Parathyroid adenoma (tissue), 2 donors: ENCODE measurements at regions not wholly inside any gene's neighbourhood (a gene's known extent, or its start where the extent isn't known, plus 50 kb on each side); places are given as distances from the start of the nearest gene placed in this dataset.
A peak's percentile ranks its signal among the peaks of the same experiment; 100 is the strongest.

Source experiments
- H2AFZ ChIP-seq: fragments of 300-600 bp; sonication (generic); one replicate; pipeline ENCODE4 v1.7.0; 2017; ENCODE audit warnings: antibody characterized with exemption, mild to moderate bottlenecking
- H3K27ac ChIP-seq: fragments of 300-600 bp; sonication (generic); one replicate; pipeline ENCODE4 v1.7.0; 2017
- H3K27me3 ChIP-seq: fragments of 300-600 bp; sonication (generic); one replicate; pipeline ENCODE4 v1.7.0; 2017; ENCODE audit warnings: low read length; ENCODE audit not compliant: control insufficient read depth, insufficient read depth
- H3K36me3 ChIP-seq: fragments of 300-600 bp; sonication (generic); one replicate; pipeline ENCODE4 v1.7.0; 2017; ENCODE audit warnings: low read length; ENCODE audit not compliant: control insufficient read depth, insufficient read depth
- H3K4me1 ChIP-seq: fragments of 300-600 bp; sonication (generic); one replicate; pipeline ENCODE4 v1.7.0; 2017; ENCODE audit warnings: control low read depth
- H3K4me2 ChIP-seq: fragments of 300-600 bp; sonication (generic); one replicate; pipeline ENCODE4 v1.7.0; 2017; ENCODE audit warnings: low read length
- H3K4me3 ChIP-seq: fragments of 300-600 bp; sonication (generic); one replicate; pipeline ENCODE4 v1.7.0; 2017; ENCODE audit warnings: low read depth, low read length
- H3K79me2 ChIP-seq: fragments of 300-600 bp; sonication (generic); one replicate; pipeline ENCODE4 v1.7.0; 2017; ENCODE audit warnings: control low read depth
- H3K9ac ChIP-seq: fragments of 300-600 bp; sonication (generic); one replicate; pipeline ENCODE4 v1.7.0; 2017; ENCODE audit warnings: mild to moderate bottlenecking
- H3K9me3 ChIP-seq: fragments of 300-600 bp; sonication (generic); one replicate; pipeline ENCODE4 v1.7.0; 2017; ENCODE audit warnings: low read length; ENCODE audit not compliant: control insufficient read depth
- TF ChIP-seq, protein P1 (sequence below): fragments of 300-600 bp; sonication (generic); IDR thresholded peaks from one replicate; pipeline ENCODE4 v1.7.0; 2017; ENCODE audit warnings: antibody characterized with exemption, mild to moderate bottlenecking
- donor health status: primary hyperparathyroidism.

DNA sequence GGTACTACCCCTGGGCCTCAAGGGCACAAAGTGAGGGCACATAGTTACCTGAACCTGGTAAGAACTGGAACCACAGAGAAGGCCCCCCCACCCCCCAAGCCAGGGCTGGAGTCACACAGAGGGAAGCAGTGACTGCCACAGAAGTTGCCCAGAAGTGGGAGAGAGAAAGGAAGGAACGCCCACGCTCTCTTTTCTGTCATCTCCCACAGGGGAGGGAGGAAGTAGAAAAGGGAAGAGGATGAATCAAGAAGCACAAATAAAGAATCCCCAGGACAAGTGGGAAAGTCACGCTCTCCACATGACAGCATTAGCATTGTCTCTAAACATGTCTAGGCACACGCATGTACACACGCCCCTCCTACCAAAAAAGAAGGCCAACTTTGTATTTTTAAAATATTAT, 114.7 kb upstream of the FRMD4B start:
- Histone ChIP-seq H3K9ac (no peak overlapping the region), H3K4me2 (no peak overlapping the region), H3K79me2 (no peaks in the 10 kb centered on the region), H3K27me3 (no peaks in the 10 kb centered on the region), H3K27ac (peak overlapping the region; percentile 44), H3K4me3 (no peak overlapping the region), H3K4me1 (no peaks in the 10 kb centered on the region), H2AFZ (no peak overlapping the region), H3K9me3 (no peaks in the 10 kb centered on the region), H3K36me3 (no peaks in the 10 kb centered on the region)
- TF ChIP-seq, protein P1, sequence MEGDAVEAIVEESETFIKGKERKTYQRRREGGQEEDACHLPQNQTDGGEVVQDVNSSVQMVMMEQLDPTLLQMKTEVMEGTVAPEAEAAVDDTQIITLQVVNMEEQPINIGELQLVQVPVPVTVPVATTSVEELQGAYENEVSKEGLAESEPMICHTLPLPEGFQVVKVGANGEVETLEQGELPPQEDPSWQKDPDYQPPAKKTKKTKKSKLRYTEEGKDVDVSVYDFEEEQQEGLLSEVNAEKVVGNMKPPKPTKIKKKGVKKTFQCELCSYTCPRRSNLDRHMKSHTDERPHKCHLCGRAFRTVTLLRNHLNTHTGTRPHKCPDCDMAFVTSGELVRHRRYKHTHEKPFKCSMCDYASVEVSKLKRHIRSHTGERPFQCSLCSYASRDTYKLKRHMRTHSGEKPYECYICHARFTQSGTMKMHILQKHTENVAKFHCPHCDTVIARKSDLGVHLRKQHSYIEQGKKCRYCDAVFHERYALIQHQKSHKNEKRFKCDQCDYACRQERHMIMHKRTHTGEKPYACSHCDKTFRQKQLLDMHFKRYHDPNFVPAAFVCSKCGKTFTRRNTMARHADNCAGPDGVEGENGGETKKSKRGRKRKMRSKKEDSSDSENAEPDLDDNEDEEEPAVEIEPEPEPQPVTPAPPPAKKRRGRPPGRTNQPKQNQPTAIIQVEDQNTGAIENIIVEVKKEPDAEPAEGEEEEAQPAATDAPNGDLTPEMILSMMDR: no peak

DNA sequence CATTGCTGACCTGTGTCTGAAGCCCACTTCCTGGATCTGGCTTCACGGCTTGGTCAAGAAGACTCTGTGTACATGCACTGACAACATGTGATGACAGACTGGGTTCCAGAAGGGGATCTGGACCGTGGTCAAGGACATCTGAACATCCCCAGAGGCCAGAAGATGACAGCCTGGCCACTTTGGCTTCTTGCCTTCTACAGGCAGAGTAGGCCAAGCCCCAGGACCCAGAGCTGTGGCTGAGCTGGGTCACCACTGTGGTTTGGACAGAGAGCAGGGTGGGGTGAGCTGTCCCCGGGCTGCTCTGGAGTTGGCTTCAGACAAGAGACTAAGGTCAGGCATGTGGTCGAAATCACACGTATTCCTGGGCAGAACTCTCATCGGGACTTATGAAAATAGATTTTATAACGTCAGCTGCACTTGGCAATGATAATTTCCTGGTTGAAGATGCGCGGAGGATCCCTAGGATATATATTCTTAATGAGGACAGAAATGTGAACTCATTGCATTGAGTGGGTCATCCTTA, 114.1 kb upstream of the FRMD4B start:
- Histone ChIP-seq H3K27me3 (no peaks in the 10 kb centered on the region), H3K9ac (no peak overlapping the region), H3K4me1 (no peaks in the 10 kb centered on the region), H3K79me2 (no peaks in the 10 kb centered on the region), H3K4me2 (no peak overlapping the region), H3K9me3 (no peaks in the 10 kb centered on the region), H2AFZ (no peak overlapping the region), H3K4me3 (no peak overlapping the region), H3K27ac (peak overlapping the region; percentile 44), H3K36me3 (no peaks in the 10 kb centered on the region)
- TF ChIP-seq, protein P1: no peak

DNA sequence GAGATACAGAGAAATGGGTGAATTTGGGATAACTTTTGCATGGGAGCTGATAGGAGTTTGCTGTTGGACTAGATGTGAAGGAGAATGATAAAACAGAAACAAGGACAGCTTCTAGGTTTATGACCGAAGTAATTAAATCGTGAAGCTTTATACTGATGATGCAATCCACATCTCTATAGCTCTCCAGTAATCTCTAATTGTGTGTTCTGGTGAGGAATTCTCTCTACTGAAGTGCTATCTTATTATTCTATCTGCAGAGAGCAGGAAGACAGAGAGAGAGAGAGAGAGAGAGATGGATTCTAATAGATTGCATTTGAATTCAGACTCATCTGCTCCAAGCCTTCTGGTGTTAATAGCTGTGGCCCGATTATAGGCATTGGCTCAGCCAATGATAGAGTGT, 113.5 kb upstream of the FRMD4B start:
- TF ChIP-seq, protein P1: no peak

DNA sequence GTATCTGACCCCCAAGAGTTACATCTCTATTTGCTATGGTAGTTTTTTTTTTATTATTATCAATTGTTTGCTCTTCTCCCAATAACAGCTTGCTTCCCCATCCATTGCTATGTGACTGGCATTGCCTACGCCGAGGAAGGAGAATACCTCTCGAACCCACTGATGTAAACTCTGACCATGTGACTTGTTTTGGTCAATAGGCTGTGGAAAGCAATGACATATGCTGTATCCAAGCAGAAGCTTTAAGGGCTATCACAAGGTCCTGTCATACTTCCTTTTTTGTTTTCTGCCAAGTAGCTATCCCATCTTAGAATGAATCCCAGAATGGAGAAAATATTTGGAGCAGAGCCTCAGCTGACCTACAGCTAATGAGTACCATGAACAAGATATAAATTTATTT, 111.0 kb upstream of the FRMD4B start:
- H3K36me3 ChIP-seq: no peaks in the 10 kb centered on the region
- H3K79me2 ChIP-seq: no peaks in the 10 kb centered on the region

More for the DNA sequence above, 113.5 kb upstream of the FRMD4B start:
- Histone ChIP-seq H3K4me2 (no peak overlapping the region), H3K4me3 (no peak overlapping the region), H3K9ac (no peak overlapping the region), H2AFZ (no peak overlapping the region), H3K36me3 (no peaks in the 10 kb centered on the region), H3K4me1 (no peaks in the 10 kb centered on the region), H3K79me2 (no peaks in the 10 kb centered on the region), H3K27ac (no peak overlapping the region), H3K27me3 (no peaks in the 10 kb centered on the region), H3K9me3 (no peaks in the 10 kb centered on the region)

DNA sequence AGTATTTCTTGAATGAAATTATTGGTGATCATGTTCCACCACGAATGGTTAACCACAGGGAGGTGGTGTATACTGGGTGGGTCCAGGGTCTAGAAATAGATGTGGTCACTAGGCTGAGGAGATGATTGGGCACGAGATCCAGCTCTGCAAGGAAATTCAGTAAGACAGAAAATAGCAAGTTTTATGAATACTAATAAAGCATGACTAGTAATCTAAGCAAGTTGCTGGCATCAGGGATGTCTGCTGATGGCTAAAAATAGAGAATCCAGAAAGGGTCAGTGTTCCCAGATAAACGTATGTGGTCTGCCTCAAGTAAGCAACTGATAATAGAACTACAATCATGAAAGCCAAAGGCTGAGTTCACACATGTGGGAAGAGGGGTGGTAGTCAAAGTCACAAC, 108.3 kb upstream of the FRMD4B start:
- TF ChIP-seq, protein P1: no peak
- Histone ChIP-seq H3K36me3 (no peaks in the 10 kb centered on the region), H2AFZ (no peak overlapping the region), H3K79me2 (no peaks in the 10 kb centered on the region), H3K4me2 (no peak overlapping the region), H3K27ac (no peak overlapping the region), H3K9me3 (no peaks in the 10 kb centered on the region), H3K27me3 (no peaks in the 10 kb centered on the region), H3K9ac (no peak overlapping the region), H3K4me1 (no peaks in the 10 kb centered on the region), H3K4me3 (no peak overlapping the region)

More for the DNA sequence above, 111.0 kb upstream of the FRMD4B start:
- no peak overlapping the region for H3K27ac ChIP-seq
- no peak overlapping the region for H3K4me3 ChIP-seq
- TF ChIP-seq, protein P1: no peak
- no peak overlapping the region for H3K4me2 ChIP-seq
- no peaks in the 10 kb centered on the region for H3K4me1 ChIP-seq
- no peak overlapping the region for H3K9ac ChIP-seq
- no peaks in the 10 kb centered on the region for H3K27me3 ChIP-seq
- H2AFZ ChIP-seq: no peak overlapping the region
- H3K9me3 ChIP-seq: no peaks in the 10 kb centered on the region
